Gastrocnemius medialis (tissue), 4 donors: ENCODE measurements at regions not wholly inside any gene's neighbourhood (a gene's known extent, or its start where the extent isn't known, plus 50 kb on each side); places are given as distances from the start of the nearest gene placed in this dataset.

Experiments used
- ATAC-seq, 2 donors: fragments of 150-250 bp; one replicate each; pipeline ENCODE4 v1.9.1; 2016
- DNase-seq, 2 donors: peaks; one replicate each; pipeline ENCODE4 v3.0.0-alpha.2; 2019
- H3K27ac ChIP-seq, 4 donors: fragments of 200-600 bp; sonication (generic); 1 replicate in 1 of 4; 2 replicates in 3 of 4; pipeline ENCODE4 v1.5.1; 2016 to 2018; ENCODE audit warnings: mild to moderate bottlenecking in 2 of 4, moderate library complexity in 1 of 4
- H3K27me3 ChIP-seq, 3 donors: fragments of 200-600 bp; sonication (generic) in 2 of 3; 1 replicate in 1 of 3; 2 replicates in 2 of 3; pipeline versions ENCODE4 v1.5.1 to v1.6.0; 2016 to 2019; ENCODE audit warnings: mild to moderate bottlenecking in 1 of 3, moderate library complexity in 1 of 3
- H3K36me3 ChIP-seq, 2 donors: fragments of 200-600 bp; sonication (generic) in 1 of 2; one replicate each; pipeline ENCODE4 v1.5.1; 2017 to 2018
- H3K4me1 ChIP-seq, 2 donors: fragments of 200-600 bp; sonication (generic) in 1 of 2; one replicate each; pipeline ENCODE4 v1.5.1; 2016 to 2017; ENCODE audit warnings: mild to moderate bottlenecking in 2 of 2
- H3K4me3 ChIP-seq, 4 donors: fragments of 200-600 bp; sonication (generic) in 3 of 4; 1 replicate in 1 of 4; 2 replicates in 3 of 4; pipeline ENCODE4 v1.5.1; 2016 to 2019; ENCODE audit warnings: mild to moderate bottlenecking in 2 of 4
- H3K9me3 ChIP-seq, 3 donors: fragments of 200-600 bp; sonication (generic) in 2 of 3; 1 replicate in 1 of 3; 2 replicates in 2 of 3; pipeline ENCODE4 v1.5.1; 2016 to 2019
- POLR2A ChIP-seq, 2 donors: fragments of 450-650 bp; IDR thresholded peaks; one replicate each; pipeline ENCODE4 v1.6.1; 2017; ENCODE audit warnings: antibody characterized with exemption in 2 of 2, mild to moderate bottlenecking in 2 of 2, moderate library complexity in 2 of 2
- in situ Hi-C, 4 donors: fragments of 200-750 bp; cut with MboI; loops; one replicate each; pipeline versions ENCODE4 v1.15.0 to v1.8.0; 2017; ENCODE audit warnings: low sequenced_read_pairs in 4 of 4
- intact Hi-C: fragments of 100-400 bp; cut with DNase I; formaldehyde crosslinking; loops from one replicate; pipeline ENCODE4 v1.15.1; 2023; ENCODE audit warnings: low total_unique reads
- TF ChIP-seq, protein P1 (sequence below), 5 experiments: fragments of 450-650 bp in 3 of 5; fragments of 200-600 bp in 2 of 5; sonication (generic) in 2 of 5; IDR thresholded peaks in 4 of 5; conservative IDR thresholded peaks in 1 of 5; 1 replicate in 4 of 5; 2 replicates in 1 of 5; pipeline ENCODE4 v1.5.1; 2016 to 2019; ENCODE audit warnings: antibody characterized with exemption in 5 of 5, mild to moderate bottlenecking in 3 of 5, moderate library complexity in 3 of 5

DNA sequence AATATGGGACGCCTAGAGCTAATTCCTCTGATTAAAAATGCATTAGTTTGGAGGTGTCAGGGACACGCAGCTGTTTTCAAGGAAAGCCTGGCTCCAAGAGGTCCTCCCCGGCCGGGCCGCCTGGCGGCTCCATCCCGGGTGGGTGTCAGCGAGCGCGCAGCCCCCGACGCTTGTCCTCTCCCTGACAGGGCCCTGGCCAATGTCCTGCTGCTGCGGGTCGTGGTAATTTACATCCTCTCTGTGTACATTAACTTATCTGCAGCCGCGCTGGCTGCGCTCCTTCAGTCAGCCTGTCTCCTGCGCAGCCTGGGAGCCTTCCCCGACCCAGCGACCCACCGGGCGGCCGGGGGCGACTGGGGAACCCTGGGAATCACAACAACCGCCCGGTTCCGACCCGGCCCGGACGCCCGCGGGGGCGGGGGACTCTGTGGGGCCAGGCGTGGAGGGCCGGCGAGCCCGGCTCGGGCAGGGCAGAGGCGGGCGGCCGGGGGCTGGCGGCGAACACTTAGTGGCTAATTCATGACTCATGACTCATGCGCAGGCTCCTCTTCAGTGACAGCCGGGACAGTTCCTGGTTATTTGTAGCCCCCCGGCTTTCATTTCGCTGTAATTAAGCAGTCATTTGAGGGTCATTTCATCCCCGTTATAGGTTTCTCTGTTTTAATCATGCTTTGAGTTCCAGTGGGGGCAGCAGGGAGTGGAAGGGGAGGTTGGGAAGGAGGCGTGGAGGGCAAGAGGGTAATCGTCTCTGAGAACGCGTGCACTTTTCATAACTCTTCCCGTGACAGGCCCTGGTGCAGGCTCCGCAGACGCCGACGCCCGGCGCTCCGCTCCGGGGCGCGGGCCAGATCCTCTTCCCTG, 141.9 kb upstream of the CTAGE1 start:
- H3K27me3 ChIP-seq: peaks cover 5 to 31% (median 26%) of the 10 kb centered on the region in 3 donors
- intact Hi-C loops: loop anchor here (10.0 kb wide), 1 partner anchor 95 kb away; no protein-coding TSS in a partner anchor
- in situ Hi-C loops: loop anchor here in 3 of 4 donors (10.0 to 25.0 kb wide), 4 partner anchors 103 to 665 kb away; partner anchors contain the start of gene GATA6 (in 3 of the 3)
- peak; percentile 80 to 82 for ATAC-seq
- peak overlapping the region; percentile 54 to 65 (median 58) for H3K27ac ChIP-seq
- TF ChIP-seq, protein P1, sequence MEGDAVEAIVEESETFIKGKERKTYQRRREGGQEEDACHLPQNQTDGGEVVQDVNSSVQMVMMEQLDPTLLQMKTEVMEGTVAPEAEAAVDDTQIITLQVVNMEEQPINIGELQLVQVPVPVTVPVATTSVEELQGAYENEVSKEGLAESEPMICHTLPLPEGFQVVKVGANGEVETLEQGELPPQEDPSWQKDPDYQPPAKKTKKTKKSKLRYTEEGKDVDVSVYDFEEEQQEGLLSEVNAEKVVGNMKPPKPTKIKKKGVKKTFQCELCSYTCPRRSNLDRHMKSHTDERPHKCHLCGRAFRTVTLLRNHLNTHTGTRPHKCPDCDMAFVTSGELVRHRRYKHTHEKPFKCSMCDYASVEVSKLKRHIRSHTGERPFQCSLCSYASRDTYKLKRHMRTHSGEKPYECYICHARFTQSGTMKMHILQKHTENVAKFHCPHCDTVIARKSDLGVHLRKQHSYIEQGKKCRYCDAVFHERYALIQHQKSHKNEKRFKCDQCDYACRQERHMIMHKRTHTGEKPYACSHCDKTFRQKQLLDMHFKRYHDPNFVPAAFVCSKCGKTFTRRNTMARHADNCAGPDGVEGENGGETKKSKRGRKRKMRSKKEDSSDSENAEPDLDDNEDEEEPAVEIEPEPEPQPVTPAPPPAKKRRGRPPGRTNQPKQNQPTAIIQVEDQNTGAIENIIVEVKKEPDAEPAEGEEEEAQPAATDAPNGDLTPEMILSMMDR (IDR thresholded peaks at IDR 0.05 in 4 of 5, conservative IDR thresholded peaks at IDR 0.05 in 1 of 5): no peak
- TF ChIP-seq POLR2A (IDR thresholded peaks at IDR 0.05): no peak
- H3K4me1 ChIP-seq: peaks cover 6 to 9% of the 10 kb centered on the region in 2 donors
- H3K4me3 ChIP-seq: peak overlapping the region; percentile 51 to 69 (median 55)
- DNase-seq: peak in 1 of 2 donors; percentile 43
- H3K9me3 ChIP-seq: no peaks in the 10 kb centered on the region
- no peaks in the 10 kb centered on the region for H3K36me3 ChIP-seq

DNA sequence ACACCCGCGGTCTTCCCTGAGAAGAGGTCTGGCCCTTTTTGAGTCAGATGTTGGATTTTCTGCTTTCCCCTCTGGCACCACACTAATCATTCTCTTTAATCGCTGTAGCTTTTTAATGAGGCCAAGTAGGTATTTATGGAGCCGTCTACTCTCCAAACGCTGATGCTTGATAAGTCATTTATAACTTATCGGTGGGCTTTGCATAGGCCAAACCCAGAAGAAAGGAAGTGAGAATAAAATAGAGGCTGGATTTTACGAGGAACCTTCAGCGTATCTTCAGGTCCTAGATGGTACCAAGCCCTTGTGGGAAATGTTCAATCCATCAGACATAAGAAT, 142.5 kb upstream of the CTAGE1 start:
- Histone ChIP-seq H3K9me3 (no peaks in the 10 kb centered on the region), H3K36me3 (no peaks in the 10 kb centered on the region), H3K4me1 (peaks cover 6 to 9% of the 10 kb centered on the region in 2 donors), H3K27ac (peak overlapping the region; percentile 54 to 65 (median 58)), H3K4me3 (peak overlapping the region; percentile 51 to 69 (median 55)), H3K27me3 (peaks cover 5 to 31% (median 26%) of the 10 kb centered on the region in 3 donors)
- TF ChIP-seq, protein P1 (IDR thresholded peaks at IDR 0.05 in 4 of 5, conservative IDR thresholded peaks at IDR 0.05 in 1 of 5): no peak
- TF ChIP-seq POLR2A (IDR thresholded peaks at IDR 0.05): no peak
- intact Hi-C loops: no loop called here
- in situ Hi-C loops: loop anchor here in 3 of 4 donors (10.0 to 25.0 kb wide), 4 partner anchors 102 to 665 kb away; partner anchors contain the start of gene GATA6 (in 3 of the 3)
- DNase-seq (no peak), ATAC-seq (no peak)

DNA sequence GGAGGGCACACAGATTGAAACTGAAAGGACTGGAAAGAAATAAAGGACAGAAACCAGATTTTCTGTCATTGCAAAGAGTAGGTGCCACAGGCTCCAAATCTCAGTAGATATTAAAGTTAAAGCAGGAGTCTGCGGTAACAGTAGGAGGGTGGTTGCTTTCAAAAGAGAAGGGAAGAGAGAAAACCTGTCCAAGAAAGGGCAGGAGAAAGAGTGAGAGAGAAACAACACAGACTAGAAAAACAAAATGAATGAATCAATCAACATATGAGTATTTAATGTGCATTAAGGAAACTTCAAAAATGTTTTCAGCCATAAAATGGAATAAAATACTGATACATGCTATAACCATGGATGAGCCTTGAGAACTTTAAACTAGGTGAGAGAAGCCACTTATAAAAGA, 143.1 kb upstream of the CTAGE1 start:
- intact Hi-C loops (no loop called here), in situ Hi-C loops (loop anchor here in 3 of 4 donors (10.0 to 25.0 kb wide), 4 partner anchors 102 to 666 kb away; partner anchors contain the start of gene GATA6 (in 3 of the 3))
- peaks cover 6 to 9% of the 10 kb centered on the region in 2 donors for H3K4me1 ChIP-seq
- no peak for DNase-seq
- no peak overlapping the region for H3K4me3 ChIP-seq
- H3K9me3 ChIP-seq: no peaks in the 10 kb centered on the region
- no peaks in the 10 kb centered on the region for H3K36me3 ChIP-seq
- ATAC-seq: no peak
- H3K27me3 ChIP-seq: peaks cover 5 to 31% (median 29%) of the 10 kb centered on the region in 3 donors
- TF ChIP-seq, protein P1 (IDR thresholded peaks at IDR 0.05 in 4 of 5, conservative IDR thresholded peaks at IDR 0.05 in 1 of 5): no peak
- TF ChIP-seq POLR2A (IDR thresholded peaks at IDR 0.05): no peak
- no peak overlapping the region for H3K27ac ChIP-seq

GRCh38 chr18:22563164-22563583, 145.5 kb upstream of the CTAGE1 start:
- ATAC-seq: peak; percentile 65 to 66
- intact Hi-C loops (loop anchor here (2.0 kb wide), 1 partner anchor 394 kb away; the partner anchor contains the start of gene GATA6), in situ Hi-C loops (loop anchor here in 3 of 4 donors (10.0 to 25.0 kb wide), 4 partner anchors 99 to 668 kb away; partner anchors contain the start of gene GATA6 (in 3 of the 3))
- Histone ChIP-seq H3K36me3 (no peaks in the 10 kb centered on the region), H3K9me3 (no peaks in the 10 kb centered on the region), H3K27me3 (peaks cover 7 to 33% (median 31%) of the 10 kb centered on the region in 3 donors), H3K4me1 (peaks cover 6 to 9% of the 10 kb centered on the region in 2 donors), H3K4me3 (no peak overlapping the region), H3K27ac (no peak overlapping the region)
- DNase-seq: no peak
- TF ChIP-seq, protein P1 (IDR thresholded peaks at IDR 0.05 in 4 of 5, conservative IDR thresholded peaks at IDR 0.05 in 1 of 5): peak; percentile 25 to 58 (median 54)
- TF ChIP-seq POLR2A (IDR thresholded peaks at IDR 0.05): no peak
